HepG2 (cell line): ENCODE measurements at regions not wholly inside any gene's neighbourhood (a gene's known extent, or its start where the extent isn't known, plus 50 kb on each side); places are given as distances from the start of the nearest gene placed in this dataset.

Experiments
- ATAC-seq: fragments of 200-7000 bp; cut with Tn5 transposase; 3 replicates; pipeline ENCODE4 v1.9.1; 2020; ENCODE audit warnings: mild to moderate bottlenecking, moderate library complexity
- BruUV-seq: library from RNA; stranded (reverse); fragments of 400-500 nt; replicated peaks from 2 replicates; lab custom pipeline; 2021; lab: Mats Ljungman, UMichigan
- CTCF ChIA-PET: fragments of 300-600 bp; formaldehyde crosslinking; extraction: SDS; loops from one replicate; lab custom pipeline; 2021; ENCODE audit warnings: low total read pairs, inconsistent platforms, low intra/inter-chr PET ratio; lab: Yijun Ruan, JAX
- POLR2A ChIA-PET: fragments of 350-600 bp; sonication (Branson Sonifier 250); formaldehyde crosslinking; loops from one replicate; lab custom pipeline; 2020; ENCODE audit warnings: antibody characterized with exemption, inconsistent platforms; lab: Yijun Ruan, JAX
- DNase-seq: peaks from one replicate; pipeline ENCODE4 v3.0.0-alpha.2; 2015; ENCODE audit warnings: low spot score
- FAIRE-seq: peaks from 3 replicates; lab custom pipeline; 2011; peaks lifted over from hg19 to GRCh38; lab: Jason Lieb, UNC
- H2AFZ ChIP-seq: one replicate; pipeline ENCODE4 v1.6.1; 2011; ENCODE audit warnings: low read length, inconsistent platforms
- H3K27ac ChIP-seq: fragments of 300-600 bp; 3 replicates; pipeline ENCODE4 v1.8.0; 2011; ENCODE audit warnings: mixed run types, mild to moderate bottlenecking, mixed read lengths, low read length, inconsistent platforms; ENCODE audit not compliant: insufficient read depth; ENCODE audit errors: extremely low read length
- H3K27me3 ChIP-seq, 2 experiments: fragments of 200-600 bp in 1 of 2; 2 replicates in 1 of 2; 3 replicates in 1 of 2; pipeline versions ENCODE4 v1.6.0 to v1.8.0; 2011; ENCODE audit warnings: low read length in 2 of 2, mild to moderate bottlenecking in 2 of 2, moderate library complexity in 2 of 2, inconsistent platforms in 1 of 2; ENCODE audit not compliant: insufficient read depth in 2 of 2, control insufficient read depth in 1 of 2
- H3K36me3 ChIP-seq, 2 experiments: fragments of 200-600 bp in 1 of 2; replicated peaks in 1 of 2; 2 replicates in 1 of 2; 3 replicates in 1 of 2; pipeline versions ENCODE4 v1.5.1 to v1.8.0; 2011; ENCODE audit warnings: low read length in 2 of 2, inconsistent platforms in 1 of 2; ENCODE audit not compliant: insufficient read depth in 2 of 2, control insufficient read depth in 1 of 2
- H3K4me1 ChIP-seq: 2 replicates; pipeline ENCODE4 v1.5.1; 2012; ENCODE audit warnings: low read length, inconsistent platforms; ENCODE audit not compliant: insufficient read depth
- H3K4me2 ChIP-seq: 2 replicates; pipeline ENCODE4 v1.6.0; 2011; ENCODE audit warnings: low read depth, low read length, inconsistent platforms
- H3K4me3 ChIP-seq, 3 experiments: fragments of 200-600 bp in 1 of 3; sonication (generic), shearing (Covaris generic) in 1 of 3; replicated peaks in 1 of 3; 2 replicates each; pipeline ENCODE4 v1.5.1; 2011 to 2016; ENCODE audit warnings: low read length in 3 of 3, inconsistent platforms in 2 of 3, low read depth in 2 of 3, mild to moderate bottlenecking in 2 of 3, control low read depth in 1 of 3, mixed read lengths in 1 of 3; ENCODE audit not compliant: insufficient read depth in 1 of 3
- H3K79me2 ChIP-seq: one replicate; pipeline ENCODE4 v1.6.1; 2011; ENCODE audit warnings: low read length, inconsistent platforms; ENCODE audit not compliant: insufficient read depth
- H3K9ac ChIP-seq: 2 replicates; pipeline ENCODE4 v1.6.0; 2011; ENCODE audit warnings: mild to moderate bottlenecking, low read depth, low read length, inconsistent platforms; ENCODE audit not compliant: insufficient read depth
- H3K9me3 ChIP-seq: 2 replicates; pipeline ENCODE4 v1.5.1; 2012; ENCODE audit warnings: mild to moderate bottlenecking, low read length
- H4K20me1 ChIP-seq: 2 replicates; pipeline ENCODE4 v1.6.0; 2011; ENCODE audit warnings: inconsistent platforms, mild to moderate bottlenecking, low read length, moderate library complexity; ENCODE audit not compliant: insufficient read depth
- HDAC6 ChIP-seq: fragments of 200-600 bp; sonication (generic); IDR thresholded peaks from 2 replicates; pipeline ENCODE4 v1.7.0; 2017; ENCODE audit warnings: mild to moderate bottlenecking, antibody characterized with exemption, low read length, low read depth
- IRF2 ChIP-seq: IDR thresholded peaks from 2 replicates; pipeline ENCODE4 v1.6.1; 2018; ENCODE audit warnings: missing genetic modification reagents, missing compliant biosample characterization
- KAT2B ChIP-seq: fragments of 150-350 bp; IDR thresholded peaks from 2 replicates; pipeline ENCODE4 v1.6.1; 2014; ENCODE audit warnings: low read depth, low read length, borderline replicate concordance
- MAFK ChIP-seq, 2 experiments: IDR thresholded peaks in 1 of 2; conservative IDR thresholded peaks in 1 of 2; 2 replicates each; pipeline ENCODE4 v1.6.1; 2011; ENCODE audit warnings: improper control_type of control experiment in 2 of 2, low read length in 2 of 2
- NFRKB ChIP-seq: fragments of 450-650 bp; IDR thresholded peaks from 2 replicates; pipeline ENCODE4 v1.6.1; 2017
- RXRA ChIP-seq: sonication (generic); formaldehyde crosslinking; IDR thresholded peaks from 2 replicates; pipeline ENCODE4 v1.5.1; 2020; ENCODE audit warnings: missing genetic modification reagents
- TGIF2 ChIP-seq: IDR thresholded peaks from 2 replicates; pipeline ENCODE4 v1.6.1; 2016; ENCODE audit warnings: control low read depth, missing compliant biosample characterization
- ZNF264 ChIP-seq: sonication (generic); formaldehyde crosslinking; IDR thresholded peaks from 2 replicates; pipeline ENCODE4 v1.4.0; 2020; ENCODE audit warnings: missing genetic modification reagents
- ZNF3 ChIP-seq: IDR thresholded peaks from 2 replicates; pipeline ENCODE4 v1.7.0; 2017; ENCODE audit warnings: inconsistent platforms
- ZNF556 ChIP-seq: sonication (generic); formaldehyde crosslinking; IDR thresholded peaks from 2 replicates; pipeline ENCODE4 v1.4.0; 2020; ENCODE audit warnings: mild to moderate bottlenecking, missing genetic modification reagents, borderline replicate concordance
- ZNF709 ChIP-seq: sonication (generic); formaldehyde crosslinking; IDR thresholded peaks from 2 replicates; pipeline ENCODE4 v1.5.0; 2020; ENCODE audit warnings: mild to moderate bottlenecking, missing genetic modification reagents
- WGBS: methylation state at CpG from one replicate; pipeline ENCODE4 v1.1.6; 2017; ENCODE audit warnings: low lambda C conversion rate; 5-methylcytosine and 5-hydroxymethylcytosine counted together
- in situ Hi-C: cut with HindIII; loops from 2 replicates; pipeline ENCODE4 v1.10.0; 2017; ENCODE audit warnings: low pct_unique_long_range_greater_than_20kb; ENCODE audit not compliant: extremely low pct_ligation_motif_present
- intact Hi-C: fragments of 100-400 bp; cut with micrococcal nuclease; formaldehyde crosslinking; loops from one replicate; pipeline ENCODE4 v1.10.0; 2022; ENCODE audit not compliant: unreplicated experiment
- TF ChIP-seq, protein P1 (sequence below): sonication (generic); formaldehyde crosslinking; IDR thresholded peaks from 2 replicates; pipeline ENCODE4 v1.4.0; 2020; ENCODE audit warnings: missing genetic modification reagents
- TF ChIP-seq, protein P2 (sequence below): sonication (generic); formaldehyde crosslinking; IDR thresholded peaks from 2 replicates; pipeline ENCODE4 v1.4.0; 2020; ENCODE audit warnings: missing genetic modification reagents
- TF ChIP-seq, protein P3 (sequence below): sonication (generic); formaldehyde crosslinking; IDR thresholded peaks from 2 replicates; pipeline ENCODE4 v1.5.1; 2020; ENCODE audit warnings: missing genetic modification reagents, mild to moderate bottlenecking, borderline replicate concordance
- TF ChIP-seq, protein P4 (sequence below): sonication (generic); formaldehyde crosslinking; IDR thresholded peaks from 2 replicates; pipeline ENCODE4 v1.8.0; 2022; ENCODE audit warnings: missing genetic modification reagents, mild to moderate bottlenecking, inconsistent platforms, borderline replicate concordance
- TF ChIP-seq, protein P5 (sequence below): sonication (generic); formaldehyde crosslinking; IDR thresholded peaks from 2 replicates; pipeline ENCODE4 v1.5.0; 2020; ENCODE audit warnings: mild to moderate bottlenecking, missing genetic modification reagents

DNA sequence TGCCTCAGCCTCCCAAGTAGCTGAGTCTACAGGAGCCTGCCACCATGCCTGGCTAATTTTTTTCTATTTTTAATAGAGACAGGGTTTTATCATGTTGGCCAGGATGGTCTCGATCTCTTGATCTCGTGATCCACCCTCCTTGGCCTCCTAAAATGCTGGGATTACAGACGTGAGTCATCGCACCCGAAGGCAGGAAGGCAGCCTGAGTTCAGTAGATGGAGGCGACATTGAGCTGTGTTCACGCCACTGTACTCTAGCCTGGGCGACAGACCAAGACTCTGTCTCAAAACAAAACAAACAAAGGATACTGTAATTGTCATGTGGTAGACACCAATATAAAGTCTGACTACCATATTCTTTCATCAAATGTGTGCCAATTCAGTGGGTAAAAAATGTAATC is 500.9 kb upstream of the DSEL start:
- BruUV-seq: no TSS peak
- CTCF ChIA-PET: no interaction called here
- 7% methylated on average over 8 of the region's 8 CpGs for WGBS

More for the DNA sequence above, 500.9 kb upstream of the DSEL start:
- TF ChIP-seq HDAC6: no peak
- no peak for TF ChIP-seq ZNF556 (CRISPR knock-in tag)
- TF ChIP-seq ZNF264 (CRISPR knock-in tag): no peak
- TF ChIP-seq TGIF2 (CRISPR knock-in tag): no peak
- no peak for TF ChIP-seq RXRA (CRISPR knock-in tag)
- TF ChIP-seq NFRKB: no peak
- no peak for TF ChIP-seq ZNF3 (CRISPR knock-in tag)
- TF ChIP-seq, protein P1, sequence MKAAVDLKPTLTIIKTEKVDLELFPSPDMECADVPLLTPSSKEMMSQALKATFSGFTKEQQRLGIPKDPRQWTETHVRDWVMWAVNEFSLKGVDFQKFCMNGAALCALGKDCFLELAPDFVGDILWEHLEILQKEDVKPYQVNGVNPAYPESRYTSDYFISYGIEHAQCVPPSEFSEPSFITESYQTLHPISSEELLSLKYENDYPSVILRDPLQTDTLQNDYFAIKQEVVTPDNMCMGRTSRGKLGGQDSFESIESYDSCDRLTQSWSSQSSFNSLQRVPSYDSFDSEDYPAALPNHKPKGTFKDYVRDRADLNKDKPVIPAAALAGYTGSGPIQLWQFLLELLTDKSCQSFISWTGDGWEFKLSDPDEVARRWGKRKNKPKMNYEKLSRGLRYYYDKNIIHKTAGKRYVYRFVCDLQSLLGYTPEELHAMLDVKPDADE (CRISPR knock-in tag): no peak
- TF ChIP-seq, protein P2, sequence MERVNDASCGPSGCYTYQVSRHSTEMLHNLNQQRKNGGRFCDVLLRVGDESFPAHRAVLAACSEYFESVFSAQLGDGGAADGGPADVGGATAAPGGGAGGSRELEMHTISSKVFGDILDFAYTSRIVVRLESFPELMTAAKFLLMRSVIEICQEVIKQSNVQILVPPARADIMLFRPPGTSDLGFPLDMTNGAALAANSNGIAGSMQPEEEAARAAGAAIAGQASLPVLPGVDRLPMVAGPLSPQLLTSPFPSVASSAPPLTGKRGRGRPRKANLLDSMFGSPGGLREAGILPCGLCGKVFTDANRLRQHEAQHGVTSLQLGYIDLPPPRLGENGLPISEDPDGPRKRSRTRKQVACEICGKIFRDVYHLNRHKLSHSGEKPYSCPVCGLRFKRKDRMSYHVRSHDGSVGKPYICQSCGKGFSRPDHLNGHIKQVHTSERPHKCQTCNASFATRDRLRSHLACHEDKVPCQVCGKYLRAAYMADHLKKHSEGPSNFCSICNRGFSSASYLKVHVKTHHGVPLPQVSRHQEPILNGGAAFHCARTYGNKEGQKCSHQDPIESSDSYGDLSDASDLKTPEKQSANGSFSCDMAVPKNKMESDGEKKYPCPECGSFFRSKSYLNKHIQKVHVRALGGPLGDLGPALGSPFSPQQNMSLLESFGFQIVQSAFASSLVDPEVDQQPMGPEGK (CRISPR knock-in tag): no peak
- TF ChIP-seq, protein P3, sequence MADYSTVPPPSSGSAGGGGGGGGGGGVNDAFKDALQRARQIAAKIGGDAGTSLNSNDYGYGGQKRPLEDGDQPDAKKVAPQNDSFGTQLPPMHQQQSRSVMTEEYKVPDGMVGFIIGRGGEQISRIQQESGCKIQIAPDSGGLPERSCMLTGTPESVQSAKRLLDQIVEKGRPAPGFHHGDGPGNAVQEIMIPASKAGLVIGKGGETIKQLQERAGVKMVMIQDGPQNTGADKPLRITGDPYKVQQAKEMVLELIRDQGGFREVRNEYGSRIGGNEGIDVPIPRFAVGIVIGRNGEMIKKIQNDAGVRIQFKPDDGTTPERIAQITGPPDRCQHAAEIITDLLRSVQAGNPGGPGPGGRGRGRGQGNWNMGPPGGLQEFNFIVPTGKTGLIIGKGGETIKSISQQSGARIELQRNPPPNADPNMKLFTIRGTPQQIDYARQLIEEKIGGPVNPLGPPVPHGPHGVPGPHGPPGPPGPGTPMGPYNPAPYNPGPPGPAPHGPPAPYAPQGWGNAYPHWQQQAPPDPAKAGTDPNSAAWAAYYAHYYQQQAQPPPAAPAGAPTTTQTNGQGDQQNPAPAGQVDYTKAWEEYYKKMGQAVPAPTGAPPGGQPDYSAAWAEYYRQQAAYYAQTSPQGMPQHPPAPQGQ: no peak
- no peak for TF ChIP-seq ZNF709 (CRISPR knock-in tag)
- no peak for TF ChIP-seq MAFK (conservative IDR thresholded peaks at IDR 0.05 in 1 of 2, IDR thresholded peaks at IDR 0.05 in 1 of 2; ENCODE audit: low read length in 2 of 2)
- TF ChIP-seq, protein P4, sequence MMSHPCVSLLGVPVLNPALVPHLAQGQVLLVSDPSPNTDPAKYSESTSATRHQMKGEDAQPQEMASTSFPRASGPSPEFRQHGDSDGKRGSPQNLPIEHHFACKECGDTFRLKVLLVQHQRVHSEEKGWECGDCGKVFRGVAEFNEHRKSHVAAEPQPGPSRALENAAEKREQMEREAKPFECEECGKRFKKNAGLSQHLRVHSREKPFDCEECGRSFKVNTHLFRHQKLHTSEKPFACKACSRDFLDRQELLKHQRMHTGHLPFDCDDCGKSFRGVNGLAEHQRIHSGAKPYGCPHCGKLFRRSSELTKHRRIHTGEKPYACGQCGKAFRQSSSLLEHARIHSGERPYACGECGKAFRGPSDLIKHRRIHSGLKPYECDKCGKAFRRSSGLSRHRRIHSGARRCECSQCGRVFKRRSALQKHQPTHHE (CRISPR knock-in tag): no peak
- TF ChIP-seq, protein P5, sequence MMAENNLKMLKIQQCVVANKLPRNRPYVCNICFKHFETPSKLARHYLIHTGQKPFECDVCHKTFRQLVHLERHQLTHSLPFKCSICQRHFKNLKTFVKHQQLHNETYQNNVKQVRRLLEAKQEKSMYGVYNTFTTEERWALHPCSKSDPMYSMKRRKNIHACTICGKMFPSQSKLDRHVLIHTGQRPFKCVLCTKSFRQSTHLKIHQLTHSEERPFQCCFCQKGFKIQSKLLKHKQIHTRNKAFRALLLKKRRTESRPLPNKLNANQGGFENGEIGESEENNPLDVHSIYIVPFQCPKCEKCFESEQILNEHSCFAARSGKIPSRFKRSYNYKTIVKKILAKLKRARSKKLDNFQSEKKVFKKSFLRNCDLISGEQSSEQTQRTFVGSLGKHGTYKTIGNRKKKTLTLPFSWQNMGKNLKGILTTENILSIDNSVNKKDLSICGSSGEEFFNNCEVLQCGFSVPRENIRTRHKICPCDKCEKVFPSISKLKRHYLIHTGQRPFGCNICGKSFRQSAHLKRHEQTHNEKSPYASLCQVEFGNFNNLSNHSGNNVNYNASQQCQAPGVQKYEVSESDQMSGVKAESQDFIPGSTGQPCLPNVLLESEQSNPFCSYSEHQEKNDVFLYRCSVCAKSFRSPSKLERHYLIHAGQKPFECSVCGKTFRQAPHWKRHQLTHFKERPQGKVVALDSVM (CRISPR knock-in tag): no peak
- no peak for TF ChIP-seq KAT2B
- TF ChIP-seq IRF2 (CRISPR knock-in tag): no peak
- TF ChIP-seq, all 625 proteins: peak for 0
- in situ Hi-C loops (no loop called here), intact Hi-C loops (no loop called here)
- Histone ChIP-seq H3K9me3 (no peaks in the 10 kb centered on the region), H3K4me3 (no peak overlapping the region), H3K27me3 (no peaks in the 10 kb centered on the region), H3K27ac (no peak overlapping the region), H2AFZ (no peak overlapping the region), H3K4me1 (no peaks in the 10 kb centered on the region), H3K9ac (no peak overlapping the region), H3K4me2 (no peak overlapping the region), H3K79me2 (no peaks in the 10 kb centered on the region), H3K36me3 (no peaks in the 10 kb centered on the region), H4K20me1 (no peaks in the 10 kb centered on the region)
- POLR2A ChIA-PET: no interaction called here
- no peak for DNase-seq
- no peak for FAIRE-seq
- no peak for ATAC-seq
